Right lung (tissue), 2 donors: ENCODE measurements at regions not wholly inside any gene's neighbourhood (a gene's known extent, or its start where the extent isn't known, plus 50 kb on each side); places are given as distances from the start of the nearest gene placed in this dataset.
"Not testable (repeated sequence)": the region's sequence is repeated elsewhere in the genome, so short reads cannot be mapped to it uniquely, and the experiment has no call there.

ENCODE experiments used
- DNase-seq, 2 donors: peaks; one replicate each; pipeline ENCODE4 v3.0.0-alpha.2; 2013

DNA sequence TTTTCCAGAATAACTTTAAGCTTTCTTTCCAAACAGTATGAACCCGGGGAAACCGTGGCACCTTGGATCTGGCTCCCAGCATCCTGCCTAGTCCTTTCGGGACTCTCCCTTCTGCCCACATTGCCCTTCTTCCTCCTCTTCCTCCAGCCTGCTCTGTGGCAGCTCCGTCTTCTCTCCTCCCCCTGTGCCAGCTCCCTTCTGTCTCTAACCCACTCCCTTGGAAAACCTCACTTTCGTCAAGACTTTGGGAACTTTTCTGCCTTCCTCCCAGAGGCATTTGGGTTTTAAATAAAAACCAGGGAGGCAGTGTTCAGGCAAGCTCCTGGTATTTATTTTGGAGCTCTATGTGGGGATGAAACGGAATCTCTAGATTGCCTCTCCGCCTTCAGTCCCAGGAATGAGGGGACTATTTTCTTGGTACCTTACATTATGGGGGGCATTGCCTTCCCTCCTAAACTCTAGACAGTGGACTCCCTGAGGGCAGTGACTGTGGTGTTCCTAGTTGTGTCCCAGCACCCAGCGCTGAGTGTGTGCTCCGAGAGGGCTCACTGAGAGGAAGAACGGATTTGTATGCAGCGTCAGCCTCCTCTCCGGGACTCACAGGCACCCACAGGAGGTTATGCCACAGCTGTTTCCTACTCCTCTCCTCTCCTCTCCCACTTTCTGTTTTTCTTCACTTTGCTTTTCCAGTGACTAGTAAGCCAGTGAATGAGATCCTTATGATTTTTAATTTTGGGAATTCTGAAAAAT is 105.4 kb upstream of the MRPS22 start:
- DNase-seq, result no peak

DNA sequence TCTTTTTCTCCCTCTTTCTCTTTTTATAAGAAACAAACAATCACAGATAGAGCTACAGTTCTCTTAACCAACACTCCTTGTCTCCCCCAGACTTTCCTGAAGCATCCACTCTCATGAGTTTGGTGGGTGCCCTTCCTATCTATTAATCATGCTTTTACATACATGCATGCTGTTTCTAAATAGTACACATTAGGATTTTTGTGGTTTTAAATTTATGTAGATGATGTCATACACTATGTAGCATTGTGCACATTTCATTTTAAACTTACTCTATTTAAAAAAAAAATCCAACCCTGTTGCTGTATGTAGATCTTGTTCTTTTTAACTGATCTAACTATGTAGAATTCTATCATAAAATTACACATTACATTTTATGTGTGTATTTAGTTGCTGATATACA is 104.3 kb upstream of the MRPS22 start:
- DNase-seq, result no peak

DNA sequence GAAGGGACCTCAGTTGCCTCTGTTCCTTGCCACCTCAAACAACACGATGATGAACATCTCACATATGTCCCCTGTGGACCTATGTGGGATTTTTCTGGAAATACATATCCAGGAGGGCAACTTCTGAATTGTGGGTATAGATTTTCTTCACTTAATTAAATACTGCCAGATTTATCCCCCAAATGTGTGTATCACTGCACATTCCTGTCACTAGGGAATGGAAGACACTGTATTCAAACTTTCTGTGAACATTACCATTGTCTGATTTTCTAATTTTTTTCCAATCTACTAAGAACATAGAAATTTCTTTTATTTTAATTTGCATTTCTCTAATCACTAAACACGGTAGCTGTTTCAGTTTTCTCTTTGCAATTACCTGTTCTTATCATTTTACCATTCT is 102.0 kb upstream of the MRPS22 start:
- no peak for DNase-seq

DNA sequence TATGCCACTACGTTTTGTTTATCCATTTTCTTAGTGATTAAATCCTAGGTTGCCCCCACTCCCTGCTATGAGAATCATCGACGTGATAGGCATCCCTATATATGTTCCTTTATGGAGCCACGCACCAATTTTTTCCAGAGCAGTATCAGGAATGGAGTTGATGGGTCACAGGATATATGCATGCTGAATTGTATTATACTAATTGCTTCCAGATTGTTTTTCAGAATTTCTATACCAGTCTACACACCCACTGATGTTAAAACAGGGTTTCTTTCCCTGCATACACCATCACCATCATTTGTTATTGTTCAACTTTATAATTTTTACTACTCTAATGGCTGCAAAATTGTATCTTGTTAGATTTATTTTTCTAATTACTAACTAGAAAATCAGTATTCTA is 100.1 kb upstream of the MRPS22 start:
- no peak for DNase-seq

DNA sequence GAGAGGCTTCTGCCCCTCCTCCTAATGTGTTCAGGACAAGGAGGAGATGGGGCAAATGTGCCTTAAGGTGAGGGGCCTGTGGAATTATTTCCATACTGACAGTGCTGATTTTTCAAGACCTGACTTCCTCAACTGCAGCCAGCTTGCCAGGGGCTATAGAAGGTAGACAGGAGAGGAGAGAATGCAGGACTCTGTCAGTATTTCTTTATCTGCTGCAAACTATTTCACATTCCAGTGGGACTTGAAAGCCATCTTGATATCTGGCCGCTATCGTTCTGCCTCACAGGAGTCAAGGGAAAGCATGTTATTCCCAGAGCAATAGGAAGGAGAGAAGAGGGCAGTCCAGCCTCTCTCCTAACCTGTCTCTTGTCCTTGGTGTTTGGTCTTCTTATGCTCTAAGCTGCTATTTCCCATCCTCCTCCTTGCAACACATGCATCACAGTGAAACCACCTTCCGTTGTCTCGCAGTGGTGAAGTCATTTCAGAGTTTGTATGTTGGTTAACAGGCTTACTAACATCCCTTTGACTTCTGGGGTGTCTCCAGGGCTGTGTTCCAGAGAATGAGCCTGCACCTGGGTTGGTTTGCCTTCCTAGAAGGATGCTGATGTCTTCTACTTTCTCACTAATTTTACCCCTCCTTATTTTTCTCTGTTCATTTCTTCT is 95.1 kb upstream of the MRPS22 start:
- DNase-seq, result no peak

DNA sequence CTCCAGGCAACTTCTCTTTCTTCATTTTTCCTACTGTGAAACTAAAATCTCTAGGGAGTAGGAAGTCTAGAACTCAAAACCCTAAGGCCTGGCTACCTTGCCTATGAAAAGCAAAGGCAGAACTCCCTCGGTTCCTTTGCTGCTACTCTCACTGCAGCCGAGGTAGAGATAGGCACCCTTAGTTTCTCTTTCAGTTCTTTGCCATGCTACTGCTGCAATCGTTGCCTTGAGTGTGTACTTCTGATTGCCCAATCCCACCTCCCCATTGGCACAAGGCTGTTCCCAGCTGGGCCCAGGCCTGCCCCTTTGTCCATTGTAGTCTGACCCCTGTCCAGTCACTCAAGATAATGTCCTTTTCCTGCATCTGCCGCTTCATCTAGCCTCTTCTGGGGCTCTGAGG is 92.3 kb upstream of the MRPS22 start:
- DNase-seq, result no peak

DNA sequence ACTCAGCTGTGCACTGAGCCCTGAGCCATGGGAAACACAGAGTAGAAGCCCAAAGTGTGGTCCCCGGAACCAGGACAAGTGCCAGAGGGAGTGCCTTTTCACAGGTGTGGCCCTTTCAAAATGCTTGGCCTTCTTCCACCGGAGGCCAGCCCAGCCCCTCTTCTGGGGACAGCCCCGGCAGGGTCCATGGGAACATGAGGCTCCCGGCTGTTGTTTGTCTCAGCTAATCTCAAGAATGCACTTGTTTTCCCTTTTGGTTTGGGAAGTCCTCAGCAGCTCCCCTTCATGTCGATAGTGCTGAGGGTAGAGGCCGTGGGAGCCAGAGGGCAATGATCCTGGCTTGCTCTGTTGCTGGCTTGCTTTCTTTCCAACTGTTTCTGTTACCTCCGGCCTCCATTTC is 91.1 kb upstream of the MRPS22 start:
- DNase-seq, result no peak

DNA sequence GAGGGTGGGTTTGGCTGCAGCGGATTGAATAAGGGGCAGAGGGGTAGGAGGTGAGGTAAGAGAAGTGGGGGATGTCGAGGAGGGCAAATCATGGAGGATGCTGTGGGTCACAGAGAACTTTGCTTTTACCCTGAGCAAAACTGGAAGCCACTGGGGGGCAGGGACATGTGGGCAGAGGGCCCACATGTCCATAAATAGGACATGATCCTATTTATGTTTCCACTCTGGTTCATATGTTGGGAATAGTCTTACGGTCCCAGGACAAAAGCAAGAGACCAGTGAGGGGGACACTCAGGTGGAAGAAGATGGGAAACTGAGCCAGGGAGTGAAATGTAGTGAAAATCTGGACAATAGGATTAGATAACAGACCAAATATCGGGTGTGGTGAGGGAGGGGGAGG is 85.5 kb upstream of the MRPS22 start:
- no peak for DNase-seq

DNA sequence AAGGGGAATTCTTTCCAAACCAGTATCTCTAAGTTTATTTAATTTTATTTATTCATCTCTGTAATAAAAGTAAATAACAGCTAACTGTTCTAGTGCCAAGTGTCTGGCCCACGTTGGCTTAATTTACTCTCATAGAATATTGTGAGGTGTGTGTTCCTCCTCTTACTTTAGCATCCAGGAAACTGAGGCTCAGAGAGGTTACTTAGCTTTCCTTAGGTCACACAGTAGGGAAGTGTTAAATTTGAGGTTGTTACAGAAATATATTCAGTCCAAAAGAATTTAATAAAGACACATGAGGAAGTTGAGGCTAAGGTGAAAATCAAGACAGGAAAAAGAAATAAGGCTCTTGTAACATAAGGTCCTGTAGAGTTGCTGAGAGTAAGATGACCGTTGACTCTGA is 84.4 kb upstream of the MRPS22 start:
- DNase-seq, result no peak

DNA sequence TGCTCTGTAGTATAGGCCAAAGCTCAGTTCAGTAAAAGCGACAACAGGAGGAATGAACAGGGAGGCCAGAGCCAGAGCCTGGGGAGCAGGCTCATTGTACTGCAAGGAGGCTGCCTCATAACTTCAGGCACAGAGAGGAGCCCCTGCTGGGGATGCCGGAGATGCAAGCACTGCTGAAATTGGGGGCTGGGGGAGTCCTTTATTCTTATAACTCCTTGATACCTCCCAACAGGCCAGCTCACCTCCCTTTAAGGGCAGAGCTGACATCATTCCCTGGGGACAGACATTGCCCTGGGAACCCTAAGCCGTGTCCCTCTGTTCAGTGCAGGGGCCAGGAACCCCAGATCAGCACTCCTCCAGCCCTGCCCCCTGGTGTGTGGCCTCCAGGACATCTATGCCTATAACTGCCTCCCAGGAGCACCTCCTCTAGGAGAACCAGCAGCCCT is 83.8 kb upstream of the MRPS22 start:
- DNase-seq, result no peak

DNA sequence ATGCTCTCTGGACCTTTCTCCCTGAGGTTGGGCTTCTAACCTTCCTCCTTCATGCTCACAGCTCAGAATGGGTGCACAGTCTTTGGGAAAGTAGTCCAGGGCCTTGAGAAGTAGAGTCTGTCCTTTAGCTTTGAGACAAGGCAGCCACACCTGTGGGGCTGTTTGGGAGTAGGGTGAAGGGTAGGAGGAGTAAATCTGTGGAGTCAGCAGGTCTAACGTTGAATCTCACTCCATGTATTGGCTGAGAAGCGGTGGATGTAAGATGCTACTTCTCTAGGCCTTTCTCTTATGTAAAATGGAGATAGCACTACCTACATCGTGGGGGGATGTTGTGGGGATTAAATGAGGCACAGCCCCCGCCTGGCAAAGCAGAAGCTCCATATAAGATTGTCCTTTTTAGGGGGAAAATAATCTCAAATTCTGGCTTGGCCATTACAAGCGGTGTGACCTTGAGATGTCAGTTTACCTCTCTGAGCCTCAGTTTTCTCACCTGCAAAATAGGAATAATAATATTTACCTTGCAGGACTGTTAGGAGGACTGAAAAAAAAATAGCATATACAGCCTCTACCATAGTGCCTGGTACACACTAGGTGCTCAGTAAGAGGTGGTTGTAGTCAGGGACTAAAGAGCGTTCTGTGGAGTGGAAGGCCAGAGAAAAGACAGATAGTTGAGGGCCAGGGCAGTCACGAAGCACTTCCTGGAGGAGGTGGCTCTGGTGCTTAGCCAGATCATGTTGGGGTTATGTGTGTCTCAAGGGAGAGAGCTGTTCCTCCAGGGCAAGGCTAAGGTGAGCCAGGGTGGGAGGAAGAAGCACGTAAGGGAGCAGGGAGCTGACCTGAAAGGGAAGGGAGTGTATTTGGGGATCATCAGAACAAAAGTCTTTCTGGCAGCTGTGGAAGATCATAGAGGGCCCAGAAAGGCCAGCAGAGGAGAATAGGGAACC is 82.8 kb upstream of the MRPS22 start:
- no peak for DNase-seq

DNA sequence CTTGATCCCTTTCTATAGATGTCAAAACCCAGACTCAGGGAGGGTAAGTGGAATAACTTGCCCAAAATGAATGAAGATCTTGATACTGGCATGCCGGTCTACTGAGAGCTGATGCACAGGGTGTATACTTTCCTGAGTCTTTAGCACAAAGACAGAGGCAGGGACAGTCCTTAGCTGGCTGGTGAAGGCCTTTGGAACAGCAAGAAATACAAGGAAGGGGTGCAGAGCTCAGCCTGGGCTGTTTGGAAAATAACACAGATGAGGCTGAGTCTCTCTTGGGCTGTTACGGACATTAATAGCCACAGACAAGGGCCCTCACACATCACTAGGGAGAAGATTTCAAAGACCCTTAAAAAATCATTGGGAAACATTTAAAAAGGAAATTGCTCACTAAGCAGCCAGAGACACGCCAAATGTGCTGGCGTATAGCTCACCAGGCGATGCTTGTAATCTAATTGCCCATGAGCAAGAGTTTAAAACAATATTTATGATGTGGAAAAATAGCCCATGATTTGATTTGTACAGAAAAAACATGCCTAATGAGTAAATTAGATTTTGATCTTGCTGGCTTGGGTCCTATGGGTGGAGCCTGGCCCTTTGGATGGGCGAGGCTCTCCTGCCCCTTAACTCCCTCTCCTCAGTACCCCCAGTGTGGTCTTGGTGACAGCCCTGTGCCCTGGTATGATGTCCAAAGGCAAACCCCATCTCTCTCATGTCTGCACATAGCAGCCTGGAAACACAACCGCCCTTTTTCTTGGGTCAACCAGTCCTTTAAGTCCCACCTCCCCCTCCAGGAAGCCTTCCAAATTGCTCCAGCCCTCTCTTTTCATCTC is 81.8 kb upstream of the MRPS22 start:
- DNase-seq, result peak; percentile 56 to 75

DNA sequence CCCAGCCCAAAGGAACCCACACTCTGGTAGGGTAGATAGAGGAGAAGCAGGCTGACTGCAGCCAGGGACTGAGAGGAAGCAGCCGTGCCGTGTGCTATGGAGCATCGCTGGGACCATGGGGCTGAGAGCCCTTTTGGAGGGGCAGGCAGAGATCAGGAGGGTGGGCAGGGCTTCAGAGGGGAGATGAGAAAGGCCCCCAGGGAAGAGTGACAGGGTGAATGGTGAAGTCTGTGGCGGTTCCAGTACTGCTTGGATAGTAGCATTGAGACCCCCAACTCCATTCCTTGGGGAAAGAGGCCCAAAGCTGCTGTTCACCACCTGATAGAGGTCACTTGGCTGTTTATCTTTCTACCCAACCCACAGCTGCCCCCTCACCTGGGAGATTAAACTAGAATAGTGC is 80.0 kb upstream of the MRPS22 start:
- DNase-seq, result no peak

DNA sequence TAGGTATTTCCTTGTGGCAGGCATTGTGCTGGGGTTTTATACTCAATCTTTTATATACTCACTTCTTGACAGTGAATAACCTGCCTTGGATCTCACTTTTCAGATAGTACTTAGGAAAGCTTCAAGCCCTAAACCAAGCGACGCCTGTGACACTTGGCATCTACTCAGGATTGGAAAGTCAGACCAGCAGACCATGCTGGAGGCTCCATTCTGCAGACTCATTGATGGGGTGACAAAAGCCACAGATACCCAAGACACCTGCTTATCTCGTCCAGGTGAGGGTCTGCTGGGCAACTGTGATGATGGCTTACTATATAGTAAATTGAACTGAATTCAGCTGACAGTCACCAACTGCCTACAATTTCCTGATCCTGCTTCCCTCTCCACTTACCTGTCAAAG is 79.4 kb upstream of the MRPS22 start:
- DNase-seq, result no peak

DNA sequence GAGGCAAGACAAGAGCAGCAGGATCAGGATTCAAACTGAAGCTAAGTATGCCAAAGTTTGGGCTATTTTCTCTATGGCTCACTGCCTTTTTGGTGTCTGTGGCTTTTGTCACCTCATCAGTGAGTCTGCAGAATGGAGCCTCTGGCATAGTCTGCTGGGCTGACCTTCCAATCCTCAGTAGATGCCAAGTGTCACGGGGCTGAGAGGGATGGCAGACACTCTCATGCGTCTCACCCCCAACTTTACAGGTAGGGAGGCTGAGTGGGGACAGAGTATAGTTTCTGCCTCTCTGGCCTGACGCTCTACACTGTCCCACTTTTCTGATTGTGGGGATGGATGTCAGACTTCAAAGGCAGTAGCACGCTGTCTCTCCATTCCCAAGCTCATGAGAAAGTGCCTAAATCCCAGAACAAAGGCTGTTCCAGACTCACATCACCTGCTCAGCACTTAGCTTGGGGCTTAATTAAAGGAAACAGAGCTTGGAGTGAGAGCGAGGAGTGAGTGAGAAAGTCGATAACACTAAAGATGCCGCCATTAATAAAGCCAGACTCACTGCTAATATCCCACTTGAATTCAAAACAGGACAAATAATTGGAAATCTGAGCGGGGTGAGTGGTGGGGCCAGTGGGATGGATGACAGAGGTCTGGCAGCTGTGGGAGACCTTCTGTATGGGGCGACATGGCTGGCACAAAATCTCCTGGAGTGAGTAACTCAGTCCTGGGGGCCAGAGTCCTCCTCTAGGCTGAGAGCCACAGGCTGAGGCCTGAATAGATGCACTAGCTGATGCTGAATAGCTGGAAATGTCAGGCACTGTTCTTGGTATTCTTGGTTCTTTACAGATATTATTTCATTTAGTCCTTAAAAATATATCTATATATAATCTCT is 78.4 kb upstream of the MRPS22 start:
- DNase-seq, result no peak

DNA sequence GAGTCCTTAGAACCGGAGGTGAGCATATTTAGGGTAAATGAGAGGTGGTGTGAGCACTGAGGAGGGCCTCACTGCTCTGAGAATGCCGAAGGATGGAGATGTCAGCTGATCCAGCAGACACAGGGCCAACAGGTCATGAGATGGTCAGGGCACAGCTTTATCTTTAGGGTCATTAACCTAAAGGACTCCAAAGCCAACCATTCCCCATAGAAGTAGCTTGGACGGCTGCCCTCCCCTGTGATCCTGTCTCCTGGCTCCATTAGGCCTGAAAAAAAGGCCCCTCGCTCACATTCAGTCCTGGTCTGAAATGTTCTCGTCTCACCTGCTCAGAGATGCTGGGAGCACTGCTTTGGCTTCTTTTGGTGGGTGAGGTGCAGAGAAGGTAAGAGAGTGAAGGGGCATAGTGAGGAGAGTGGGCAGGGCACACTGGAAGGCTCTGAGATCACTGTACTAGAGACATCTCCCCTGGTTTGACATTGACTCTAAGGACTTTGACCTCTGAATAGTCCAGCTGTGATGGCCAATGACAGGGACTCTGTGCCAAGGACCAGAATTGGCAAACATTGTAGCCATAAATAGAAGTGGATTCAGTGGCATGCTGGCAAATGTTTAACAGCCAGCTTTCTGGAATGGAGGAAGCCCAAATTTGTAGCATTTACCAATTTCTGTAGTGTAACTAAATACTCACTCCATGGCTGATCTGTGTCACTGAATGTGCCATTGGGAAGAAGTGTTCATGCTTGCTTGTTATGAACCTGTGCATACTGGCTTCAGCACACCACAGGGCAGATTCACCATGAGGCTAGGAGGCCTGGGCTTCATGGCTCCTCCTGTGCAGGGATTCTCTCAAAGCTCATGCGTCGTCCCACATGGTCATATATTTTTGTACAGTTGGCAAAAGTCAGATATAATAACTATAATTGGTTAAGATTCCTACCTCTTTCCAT is 76.2 kb upstream of the MRPS22 start:
- no peak for DNase-seq

DNA sequence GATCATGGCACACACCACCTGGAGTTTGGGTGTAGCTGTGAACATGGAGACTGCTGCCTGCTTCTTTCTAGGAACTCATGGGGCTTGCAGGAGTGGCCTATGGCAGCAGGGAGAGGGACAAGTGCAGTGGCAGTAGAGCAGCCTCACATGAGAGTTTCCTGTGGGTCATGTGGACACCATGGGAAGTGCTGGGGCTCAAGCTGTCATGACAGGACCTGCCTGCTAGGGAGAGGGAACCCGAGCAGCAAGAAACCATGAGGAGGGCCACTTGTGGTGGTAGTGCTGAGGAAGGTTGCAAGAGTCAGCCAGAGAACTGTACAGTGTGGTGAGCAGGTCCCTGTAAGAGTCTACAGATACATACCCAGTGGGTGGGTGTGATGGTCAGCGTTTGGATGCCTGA is 73.8 kb upstream of the MRPS22 start:
- DNase-seq, result no peak

DNA sequence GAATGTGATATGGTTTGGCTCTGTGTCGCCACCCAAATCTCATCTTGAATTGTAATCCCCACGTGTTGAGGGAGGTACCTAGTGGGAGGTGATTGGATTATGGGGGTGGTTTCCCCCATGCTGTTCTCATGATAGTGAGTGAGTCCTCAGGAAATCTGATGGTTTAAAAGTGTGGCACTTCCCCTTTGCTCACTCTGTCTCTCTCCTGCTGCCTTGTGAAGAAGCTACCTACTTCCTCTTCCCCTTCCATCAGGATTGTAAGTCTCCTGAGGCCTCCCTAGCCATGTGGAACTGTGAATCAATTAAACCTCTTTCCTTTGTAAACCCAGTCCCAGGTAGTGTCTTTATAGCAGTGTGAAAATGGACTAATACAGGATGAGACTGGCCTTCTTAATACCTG is 73.2 kb upstream of the MRPS22 start:
- not testable (repeated sequence) for DNase-seq

DNA sequence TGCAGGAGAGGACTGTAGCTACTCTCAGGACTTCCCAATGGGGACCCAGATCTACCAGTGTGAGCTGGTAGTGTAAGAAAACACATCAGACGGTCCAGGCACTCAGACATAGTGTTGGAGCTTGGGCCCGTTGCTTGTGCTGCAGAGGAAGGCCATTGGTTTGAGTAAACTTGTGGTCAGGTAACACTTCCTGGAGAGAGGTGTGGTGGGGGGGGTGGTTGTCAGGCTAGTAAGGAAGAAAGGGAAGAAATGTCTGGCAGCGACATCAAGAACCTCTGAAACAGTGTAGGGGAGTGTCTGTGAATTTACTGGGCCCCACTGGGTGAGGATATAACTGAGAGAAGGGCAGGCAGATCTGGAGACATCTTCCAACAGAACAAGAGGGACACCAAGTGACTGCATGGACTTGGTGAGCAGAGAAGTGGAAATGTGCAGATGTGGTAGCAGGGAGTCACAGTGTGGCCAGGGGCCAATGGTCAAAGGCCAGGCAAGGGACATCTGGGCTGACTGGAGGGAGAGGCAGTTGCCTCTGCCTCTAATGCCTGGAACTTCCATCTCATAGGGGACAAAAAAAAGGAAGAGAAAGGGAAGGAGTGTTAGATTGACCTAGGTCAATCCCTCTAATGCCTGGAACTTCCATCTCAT is 63.7 kb upstream of the MRPS22 start:
- no peak for DNase-seq
